Chondrocyte (in vitro differentiated cells): ENCODE measurements at regions not wholly inside any gene's neighbourhood (a gene's known extent, or its start where the extent isn't known, plus 50 kb on each side); places are given as distances from the start of the nearest gene placed in this dataset.

Experiments used
- DNase-seq: peaks from one replicate; pipeline ENCODE4 v3.0.0; 2021; ENCODE audit warnings: mixed read lengths, low spot score
- H3K27ac Mint-ChIP-seq: one replicate; pipeline ENCODE4 v1.8.0; 2021; ENCODE audit warnings: mild to moderate bottlenecking, moderate library complexity, mixed read lengths; ENCODE audit not compliant: unreplicated experiment
- H3K27me3 Mint-ChIP-seq: 2 replicates; pipeline ENCODE4 v1.8.0; 2021; ENCODE audit warnings: low read depth, mixed read lengths
- H3K36me3 Mint-ChIP-seq: 2 replicates; pipeline ENCODE4 v1.8.0; 2021; ENCODE audit warnings: low read depth, mixed read lengths
- H3K4me1 Mint-ChIP-seq: 2 replicates; pipeline ENCODE4 v1.8.0; 2021; ENCODE audit warnings: low read depth, mild to moderate bottlenecking, mixed read lengths
- H3K4me3 Mint-ChIP-seq: one replicate; pipeline ENCODE4 v1.8.0; 2021; ENCODE audit warnings: mild to moderate bottlenecking, moderate library complexity, mixed read lengths; ENCODE audit not compliant: unreplicated experiment
- H3K9me3 Mint-ChIP-seq: 2 replicates; pipeline ENCODE4 v1.8.0; 2021; ENCODE audit warnings: low read depth, mixed read lengths
- CTCF ChIP-seq: fragments of 200-600 bp; sonication (generic); IDR thresholded peaks from 2 replicates; pipeline ENCODE4 v1.5.0; 2021; ENCODE audit warnings: antibody characterized with exemption, mild to moderate bottlenecking, moderate library complexity

- H3K9me3 Mint-ChIP-seq, result no peaks in the 10 kb centered on the region
- no peak for DNase-seq
- H3K27ac Mint-ChIP-seq, result no peak overlapping the region
- H3K27me3 Mint-ChIP-seq, result peaks cover 9% of the 10 kb centered on the region
- TF ChIP-seq CTCF, result no peak
- H3K36me3 Mint-ChIP-seq, result no peaks in the 10 kb centered on the region
- no peaks in the 10 kb centered on the region for H3K4me1 Mint-ChIP-seq
- H3K4me3 Mint-ChIP-seq, result no peak overlapping the region
Measured at GRCh38 chr13:75935805-75936204, 299.7 kb downstream of the LMO7 start.

- TF ChIP-seq CTCF, result no peak
- Mint-ChIP-seq H3K9me3 (no peaks in the 10 kb centered on the region), H3K27me3 (peaks cover 9% of the 10 kb centered on the region), H3K4me1 (no peaks in the 10 kb centered on the region), H3K4me3 (no peak overlapping the region), H3K36me3 (no peaks in the 10 kb centered on the region), H3K27ac (no peak overlapping the region)
- no peak for DNase-seq
Measured at GRCh38 chr13:75934889-75935288, 298.8 kb downstream of the LMO7 start.

GRCh38 chr13:75932636-75933035 is 296.5 kb downstream of the LMO7 start:
- no peak for TF ChIP-seq CTCF
- no peaks in the 10 kb centered on the region for H3K4me1 Mint-ChIP-seq
- no peak overlapping the region for H3K27ac Mint-ChIP-seq
- H3K9me3 Mint-ChIP-seq, result no peaks in the 10 kb centered on the region
- H3K36me3 Mint-ChIP-seq, result no peaks in the 10 kb centered on the region
- DNase-seq, result no peak
- peaks cover 9% of the 10 kb centered on the region for H3K27me3 Mint-ChIP-seq
- H3K4me3 Mint-ChIP-seq, result no peak overlapping the region

GRCh38 chr13:75931116-75931515 is 295.0 kb downstream of the LMO7 start:
- no peak overlapping the region for H3K4me3 Mint-ChIP-seq
- no peak overlapping the region for H3K27ac Mint-ChIP-seq
- no peak for TF ChIP-seq CTCF
- no peak for DNase-seq
- peaks cover 9% of the 10 kb centered on the region for H3K27me3 Mint-ChIP-seq
- H3K36me3 Mint-ChIP-seq, result no peaks in the 10 kb centered on the region
- H3K9me3 Mint-ChIP-seq, result no peaks in the 10 kb centered on the region
- H3K4me1 Mint-ChIP-seq, result peaks cover 3% of the 10 kb centered on the region

GRCh38 chr13:75929076-75929475 is 292.9 kb downstream of the LMO7 start:
- no peaks in the 10 kb centered on the region for H3K36me3 Mint-ChIP-seq
- TF ChIP-seq CTCF, result no peak
- no peaks in the 10 kb centered on the region for H3K9me3 Mint-ChIP-seq
- H3K4me3 Mint-ChIP-seq, result no peak overlapping the region
- peaks cover 3% of the 10 kb centered on the region for H3K4me1 Mint-ChIP-seq
- peaks cover 12% of the 10 kb centered on the region for H3K27me3 Mint-ChIP-seq
- H3K27ac Mint-ChIP-seq, result no peak overlapping the region
- DNase-seq, result no peak
